Esophagus squamous epithelium (tissue), 4 donors: ENCODE measurements at regions not wholly inside any gene's neighbourhood (a gene's known extent, or its start where the extent isn't known, plus 50 kb on each side); places are given as distances from the start of the nearest gene placed in this dataset.

Source experiments
- CTCF ChIP-seq, 6 experiments: fragments of 450-650 bp in 4 of 6; fragments of 200-600 bp in 2 of 6; sonication (generic) in 2 of 6; IDR thresholded peaks; one replicate each; pipeline ENCODE4 v1.5.1; 2016 to 2019; ENCODE audit warnings: antibody characterized with exemption in 6 of 6, mild to moderate bottlenecking in 4 of 6, moderate library complexity in 4 of 6
- POLR2A ChIP-seq, 4 donors: fragments of 450-650 bp; IDR thresholded peaks; one replicate each; pipeline ENCODE4 v1.6.1; 2017; ENCODE audit warnings: antibody characterized with exemption in 4 of 4, mild to moderate bottlenecking in 4 of 4, moderate library complexity in 3 of 4

GRCh38 chr3:76096036-76096435 is 310.7 kb upstream of the ZNF717 start:
- TF ChIP-seq CTCF (IDR thresholded peaks at IDR 0.05) (no peak), POLR2A (IDR thresholded peaks at IDR 0.05) (no peak)
